ENCODE measurements at regions not wholly inside any gene's neighbourhood (a gene's known extent, or its start where the extent isn't known, plus 50 kb on each side); places are given as distances from the start of the nearest gene placed in this dataset.

DNA sequence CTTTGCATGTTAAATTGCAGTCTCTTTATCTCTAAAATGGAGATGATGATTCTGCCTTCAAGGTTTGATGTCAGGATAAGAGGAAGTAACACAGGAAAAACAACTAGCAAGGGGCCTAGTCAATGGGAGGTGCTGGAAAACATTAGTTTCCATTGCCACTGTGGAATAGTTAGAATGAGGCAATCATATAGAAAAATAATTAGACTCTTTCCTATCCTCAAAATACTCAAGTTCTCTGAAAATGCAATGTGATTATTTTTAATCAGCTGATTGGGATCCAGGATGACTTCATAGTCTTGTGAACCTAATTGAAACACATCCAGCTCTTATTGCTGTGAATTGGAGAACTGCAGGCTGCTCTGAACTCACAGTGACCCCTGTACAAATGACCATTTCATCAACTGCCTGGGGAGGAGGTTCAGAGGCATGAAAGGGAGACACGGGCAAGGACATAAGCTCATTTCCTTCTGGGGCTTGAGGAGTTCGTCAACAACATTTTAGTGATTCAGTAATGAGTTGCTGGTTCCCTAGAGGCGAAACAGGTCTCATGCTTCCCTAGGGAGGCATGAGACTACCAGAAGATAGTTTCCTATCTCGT is 422.5 kb downstream of the LPIN1 start:
- DNase-seq (ENCODE audit: low read depth), result no peak

DNA sequence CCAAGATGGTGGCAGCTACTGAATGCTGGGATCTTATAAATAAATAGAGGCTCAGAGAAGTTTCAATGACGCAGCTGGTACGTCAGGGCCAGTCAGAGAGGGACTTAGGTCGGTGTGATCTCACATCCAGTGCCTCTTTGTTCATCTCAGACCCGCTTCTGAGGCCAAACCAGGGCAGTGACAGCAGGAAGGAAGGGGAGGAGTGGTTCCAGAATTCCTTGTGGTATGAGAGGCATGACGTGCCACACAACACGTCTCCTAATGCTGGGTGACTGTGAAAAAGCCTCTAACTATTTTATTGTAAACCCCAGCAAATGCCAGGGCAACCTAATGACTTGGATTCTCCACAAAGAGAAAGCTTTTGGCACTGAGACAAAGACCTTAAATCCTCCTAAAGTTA is 423.3 kb downstream of the LPIN1 start:
- DNase-seq (ENCODE audit: low read depth), result peak; percentile 98

DNA sequence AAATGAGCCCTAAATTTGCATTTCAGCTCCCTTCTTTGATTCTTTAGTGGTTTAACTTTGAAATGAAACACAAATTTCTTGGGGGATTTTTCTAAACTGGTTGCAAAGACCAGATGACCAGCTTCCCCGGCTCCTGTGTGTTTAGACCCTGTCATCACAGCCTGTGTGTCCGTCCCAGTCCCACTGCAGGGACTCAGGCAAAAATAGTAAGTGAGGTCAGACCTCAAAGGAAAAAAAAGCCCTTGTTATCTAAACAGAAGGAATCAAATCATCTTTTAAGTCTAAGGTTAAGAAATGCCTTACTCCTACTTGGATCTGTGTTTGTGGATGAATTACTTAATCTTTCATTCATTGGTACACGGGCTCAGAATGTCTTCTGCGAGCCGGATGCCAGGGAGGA is 423.7 kb downstream of the LPIN1 start:
- DNase-seq (ENCODE audit: low read depth), result no peak

DNA sequence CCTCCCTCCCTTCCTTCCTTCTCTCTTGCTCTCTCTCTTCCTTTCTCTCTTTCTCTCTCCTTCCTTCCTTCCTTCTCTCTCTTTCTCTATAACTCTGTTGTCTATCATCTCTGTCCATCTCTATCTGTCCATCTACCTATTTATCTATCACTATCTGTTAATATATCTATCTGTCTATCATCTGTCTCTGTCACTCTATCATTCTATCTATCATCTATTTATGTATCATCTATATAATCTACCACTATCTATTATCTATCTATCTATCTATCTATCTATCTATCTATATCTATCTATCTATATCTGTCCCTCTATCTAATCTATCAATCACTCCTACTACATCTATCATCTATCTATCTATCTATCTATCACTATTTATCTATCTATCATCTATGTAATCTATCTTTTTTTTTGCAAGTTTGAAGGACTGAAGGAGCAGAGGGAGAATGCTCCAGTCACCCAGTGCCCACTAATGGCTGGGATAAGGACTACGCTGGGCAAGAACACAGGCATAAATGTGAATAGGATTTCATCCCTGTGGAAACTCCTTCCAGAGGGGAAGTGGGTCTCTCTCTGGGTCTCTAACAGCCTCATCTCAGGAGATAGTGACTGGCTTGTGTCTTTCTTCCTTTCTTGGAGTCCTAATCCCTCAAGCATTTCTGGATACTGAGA is 427.0 kb downstream of the LPIN1 start:
- DNase-seq (ENCODE audit: low read depth), result no peak

DNA sequence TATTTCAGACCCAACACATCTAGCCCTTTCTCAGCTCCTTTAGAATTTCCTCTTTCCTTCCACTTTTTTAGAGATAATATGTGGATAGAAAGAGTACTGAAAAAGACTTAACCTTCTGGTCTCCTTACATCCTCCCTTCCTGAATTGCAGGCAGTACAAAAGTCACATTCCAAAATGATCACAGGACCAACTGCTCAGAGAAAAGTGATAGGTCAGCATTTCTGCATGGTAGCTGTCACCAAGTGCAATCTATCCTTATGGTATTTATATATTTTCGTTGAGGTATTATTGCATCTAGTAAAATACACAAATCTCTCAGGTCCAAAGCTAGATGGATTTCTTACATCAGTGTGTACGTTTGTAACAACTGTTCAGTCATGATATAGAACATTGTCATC is 427.5 kb downstream of the LPIN1 start:
- no peak for DNase-seq (ENCODE audit: low read depth)

DNA sequence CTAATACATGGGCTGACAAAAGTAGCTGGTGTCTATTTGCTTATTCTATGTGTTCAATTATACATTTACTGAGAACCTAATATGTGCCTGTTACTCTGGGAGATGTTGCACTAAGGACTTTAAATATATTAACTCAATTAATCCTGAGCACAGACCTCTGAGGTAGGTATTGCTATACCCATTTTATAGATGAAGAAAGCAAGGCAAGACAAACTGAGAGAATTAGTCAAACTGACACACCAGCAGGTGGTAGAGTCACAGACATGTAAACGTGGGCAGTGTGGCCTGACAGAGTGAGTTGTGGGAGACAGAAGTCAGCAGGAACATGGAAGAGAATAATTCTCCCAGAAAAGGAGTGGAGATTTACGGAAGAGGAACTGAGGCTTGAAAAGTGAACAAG is 428.9 kb downstream of the LPIN1 start:
- DNase-seq (ENCODE audit: low read depth), result no peak

DNA sequence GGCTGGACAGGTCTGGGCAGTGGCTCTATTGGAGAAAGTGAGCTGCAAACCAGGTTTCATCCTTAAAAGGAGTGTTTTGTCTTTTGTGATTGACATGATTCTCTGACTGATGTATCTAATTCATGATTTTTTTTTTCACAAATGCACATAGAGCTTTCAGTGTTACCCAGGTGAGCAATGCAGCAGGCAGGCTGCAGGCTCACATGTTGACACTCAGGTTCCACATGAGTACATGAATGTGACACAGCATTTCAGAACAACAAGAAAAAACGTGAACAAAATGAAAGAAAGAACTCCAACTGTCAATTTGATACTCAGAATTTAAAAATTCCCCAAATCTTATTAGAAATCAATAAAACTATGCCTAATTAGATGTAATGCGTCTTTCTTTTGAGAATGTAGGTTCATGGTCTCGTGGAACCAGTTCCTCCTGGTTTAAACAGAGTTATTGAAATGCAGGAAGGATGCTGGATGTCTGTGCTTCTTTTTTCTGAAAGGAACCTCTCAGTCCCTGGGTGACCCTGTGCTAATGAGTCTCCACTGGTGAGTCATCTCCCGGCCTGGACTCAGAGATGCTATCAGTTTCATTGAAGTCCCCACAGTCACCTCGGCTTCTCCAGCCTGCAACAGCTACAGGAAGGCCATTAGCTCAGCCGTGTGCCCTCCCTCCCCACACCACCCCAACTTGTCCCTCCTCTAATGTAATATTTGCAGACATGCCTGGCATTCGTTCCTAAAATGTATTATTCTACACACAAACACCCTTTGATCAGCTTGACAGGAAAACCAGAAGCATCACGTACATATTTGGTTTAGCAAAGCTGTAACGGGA is 430.4 kb downstream of the LPIN1 start:
- DNase-seq (ENCODE audit: low read depth), result peak; percentile 87

DNA sequence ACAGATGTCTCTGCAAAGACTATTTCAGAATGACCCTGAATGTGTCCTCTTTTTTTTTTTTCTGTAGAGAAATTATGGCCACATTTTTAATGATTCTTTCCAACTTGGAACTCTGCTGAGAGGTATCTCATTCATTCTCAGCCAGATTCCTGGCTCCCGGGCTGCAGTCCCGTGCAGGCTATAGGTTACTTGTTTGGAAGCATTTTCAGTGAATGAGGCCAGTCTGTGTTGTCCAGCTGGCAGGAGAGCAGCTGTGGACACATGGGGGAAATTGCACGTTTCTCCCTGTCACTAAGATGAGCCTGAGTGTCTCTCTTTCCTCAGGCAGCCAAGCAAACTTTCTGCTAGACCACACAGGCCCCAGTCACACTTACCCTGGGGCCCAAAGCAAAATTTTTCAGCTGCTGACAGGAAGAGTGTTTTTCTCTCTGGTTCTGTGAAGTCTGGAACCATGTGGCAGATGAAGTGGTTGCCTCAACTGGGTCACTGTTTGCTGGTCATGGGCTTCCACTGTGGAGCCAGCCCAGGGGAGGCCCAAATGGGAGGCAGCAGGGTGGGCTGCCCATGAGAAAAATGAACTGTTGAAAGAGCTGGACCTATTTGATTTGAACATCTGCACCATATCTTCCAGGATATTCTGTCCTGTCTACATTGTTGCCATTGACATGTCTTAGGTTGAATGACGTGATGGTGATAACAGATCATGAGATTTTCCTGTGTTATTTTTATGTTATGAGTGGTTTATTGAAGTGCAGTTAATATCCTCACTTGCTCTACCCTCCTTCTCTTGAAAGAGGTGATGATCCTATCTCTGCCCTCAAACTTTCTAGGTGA is 431.2 kb downstream of the LPIN1 start:
- no peak for DNase-seq (ENCODE audit: low read depth)

DNA sequence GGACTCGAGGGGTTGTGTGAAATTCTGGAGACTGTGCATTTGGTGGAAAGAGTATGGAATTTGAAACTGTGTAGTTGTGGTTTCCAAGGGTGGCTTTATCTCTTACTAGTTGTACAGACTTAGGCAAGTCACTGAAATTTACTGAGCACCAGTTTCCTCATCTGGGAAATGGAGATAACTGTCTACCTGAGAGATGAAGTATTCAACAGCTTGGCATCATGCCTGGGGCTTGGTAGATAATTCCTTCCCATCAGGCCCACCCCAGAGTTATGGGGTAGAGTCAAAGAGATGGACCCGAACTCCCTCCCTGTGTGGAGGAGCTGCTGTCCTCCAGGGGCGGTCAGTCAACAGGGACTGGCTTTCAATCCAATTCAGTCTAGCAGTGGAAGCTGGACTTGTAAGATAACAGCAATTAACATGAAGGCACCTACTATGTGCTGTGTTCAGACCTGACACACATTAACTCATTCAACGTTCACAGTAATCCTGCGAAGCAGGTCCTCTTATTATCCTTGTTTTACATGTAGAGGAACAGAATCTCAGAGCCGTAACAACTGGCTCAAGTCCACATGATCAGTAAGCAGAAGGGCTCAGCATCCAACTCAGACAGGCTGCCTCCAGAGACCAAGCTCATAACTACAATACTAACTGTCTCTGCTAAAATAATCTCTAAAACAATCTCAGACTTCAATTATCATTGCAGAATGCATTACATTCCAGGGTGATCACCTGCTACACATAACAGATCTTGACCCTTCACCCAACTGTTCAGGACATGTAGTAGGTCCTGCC is 432.1 kb downstream of the LPIN1 start:
- DNase-seq (ENCODE audit: low read depth), result no peak

DNA sequence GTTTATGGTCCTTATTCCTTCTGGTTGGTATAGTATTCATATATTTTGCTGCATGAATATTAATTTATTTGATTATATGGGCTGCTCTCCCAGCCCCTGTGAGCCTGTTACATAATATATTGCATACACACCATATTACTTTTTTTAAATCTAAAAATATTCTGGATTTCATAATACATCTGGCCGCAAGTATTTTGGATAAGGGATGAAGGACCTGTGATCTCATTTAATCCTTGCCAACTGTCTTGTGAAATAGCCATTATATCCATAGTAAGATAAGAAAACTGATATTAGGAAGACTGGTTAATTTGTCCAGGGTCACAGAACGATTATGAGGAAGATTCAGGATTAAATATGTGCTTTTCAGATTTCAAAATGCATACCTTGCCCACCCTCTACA is 433.6 kb downstream of the LPIN1 start:
- DNase-seq (ENCODE audit: low read depth), result no peak

DNA sequence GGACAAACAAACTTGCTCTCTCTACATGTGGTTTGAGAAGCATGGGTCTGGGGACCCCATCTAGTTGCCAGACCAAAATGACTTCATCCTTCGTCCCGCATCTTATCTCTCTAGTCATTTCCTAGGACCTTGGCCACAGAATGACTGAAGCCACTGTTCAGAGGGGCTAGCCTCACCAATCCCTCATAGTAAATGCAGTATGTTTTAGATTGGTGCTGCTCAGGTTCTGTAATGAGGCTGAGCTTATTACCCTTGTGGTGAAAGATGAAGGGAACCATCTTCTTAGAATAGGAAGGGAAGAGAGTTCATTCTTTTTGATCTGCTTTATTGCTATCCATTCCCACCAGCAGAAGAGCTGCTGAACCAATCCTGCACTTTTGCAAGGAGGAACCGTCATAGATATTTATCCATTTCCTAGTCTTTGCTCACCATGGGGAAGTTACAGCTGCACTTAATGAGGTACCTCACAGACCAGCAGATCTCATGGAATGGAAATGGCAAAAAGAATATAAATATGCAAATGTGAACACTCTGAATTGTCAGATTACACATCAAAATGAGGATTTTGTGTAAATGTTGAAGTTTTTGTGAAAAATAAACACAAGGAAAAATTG is 436.7 kb downstream of the LPIN1 start:
- no peak for DNase-seq (ENCODE audit: low read depth)

DNA sequence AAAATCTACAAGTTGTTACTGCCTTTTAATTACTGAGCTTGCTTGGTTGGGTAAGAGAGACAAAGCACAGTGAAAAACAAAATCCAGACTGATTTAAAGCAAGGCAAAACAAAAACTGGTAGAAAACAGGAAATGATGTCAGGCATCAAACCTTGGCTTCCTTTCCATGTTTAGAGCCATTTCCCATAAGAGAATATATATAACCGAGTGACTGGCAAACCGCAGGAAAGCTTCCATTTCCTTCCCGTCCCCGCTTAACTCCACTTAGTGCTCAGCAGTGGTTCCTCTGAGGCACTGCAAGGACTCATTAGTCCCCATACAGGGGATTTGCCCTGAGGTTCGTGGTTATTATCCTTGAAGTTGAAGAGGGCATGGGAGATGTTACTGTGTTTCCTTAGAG is 446.3 kb downstream of the LPIN1 start:
- no peak for DNase-seq (ENCODE audit: low read depth)

DNA sequence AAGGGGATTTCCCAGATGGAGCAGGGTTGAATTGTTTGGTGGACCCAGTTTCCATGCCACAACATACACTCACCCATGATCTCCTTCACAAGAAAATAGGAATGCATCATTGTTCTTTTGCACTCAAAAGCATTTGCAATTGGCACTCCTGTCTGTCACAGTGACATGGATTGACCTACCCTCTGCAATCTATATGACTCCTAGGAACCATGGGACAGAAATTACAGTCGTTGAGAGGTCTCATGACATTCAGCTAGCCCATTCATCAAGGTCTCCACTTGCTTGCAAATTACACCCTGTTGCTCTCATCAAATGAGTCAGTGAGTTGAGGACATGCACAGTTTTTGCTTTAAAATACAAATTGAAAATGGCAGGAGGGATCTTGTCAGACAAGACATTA is 448.5 kb downstream of the LPIN1 start:
- no peak for DNase-seq (ENCODE audit: low read depth)

DNA sequence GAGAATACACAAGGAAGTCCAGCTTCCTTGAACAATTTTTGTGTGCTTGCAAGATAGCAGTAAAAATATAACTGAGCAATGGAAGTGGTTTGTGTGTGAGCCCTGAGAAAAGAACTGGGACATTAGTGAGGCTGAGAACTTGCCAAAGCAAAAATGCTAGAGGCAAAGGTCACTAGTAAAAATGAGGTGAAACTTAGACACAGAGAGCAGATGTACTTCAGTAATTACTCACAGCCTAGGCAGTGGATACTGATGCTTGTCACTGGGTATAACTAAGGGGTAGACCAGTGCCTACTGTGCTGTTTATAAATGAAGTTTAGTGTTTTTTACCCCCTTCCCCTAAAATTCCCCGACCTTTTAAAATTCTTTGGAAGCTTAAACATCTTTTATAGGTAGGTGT is 450.1 kb downstream of the LPIN1 start:
- no peak for DNase-seq (ENCODE audit: low read depth)

DNA sequence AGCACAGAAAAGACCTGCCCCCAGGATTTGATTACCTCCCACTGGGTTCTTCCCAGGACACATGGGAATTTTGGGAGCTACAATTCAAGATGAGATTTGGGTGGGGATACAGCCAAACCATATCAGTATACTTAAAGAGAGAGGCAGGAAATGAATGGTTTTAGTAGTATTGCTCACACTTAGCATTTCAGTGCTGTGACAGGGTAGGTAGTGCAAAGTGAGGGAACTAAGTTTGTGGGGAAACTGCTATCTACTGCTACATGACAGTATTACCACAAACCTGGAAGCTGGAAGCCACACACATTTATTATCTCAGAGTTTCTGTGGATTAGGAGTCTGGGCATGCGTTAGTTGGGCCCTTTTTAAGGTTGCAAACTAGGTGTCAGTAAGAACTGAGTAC is 450.7 kb downstream of the LPIN1 start:
- no peak for DNase-seq (ENCODE audit: low read depth)

DNA sequence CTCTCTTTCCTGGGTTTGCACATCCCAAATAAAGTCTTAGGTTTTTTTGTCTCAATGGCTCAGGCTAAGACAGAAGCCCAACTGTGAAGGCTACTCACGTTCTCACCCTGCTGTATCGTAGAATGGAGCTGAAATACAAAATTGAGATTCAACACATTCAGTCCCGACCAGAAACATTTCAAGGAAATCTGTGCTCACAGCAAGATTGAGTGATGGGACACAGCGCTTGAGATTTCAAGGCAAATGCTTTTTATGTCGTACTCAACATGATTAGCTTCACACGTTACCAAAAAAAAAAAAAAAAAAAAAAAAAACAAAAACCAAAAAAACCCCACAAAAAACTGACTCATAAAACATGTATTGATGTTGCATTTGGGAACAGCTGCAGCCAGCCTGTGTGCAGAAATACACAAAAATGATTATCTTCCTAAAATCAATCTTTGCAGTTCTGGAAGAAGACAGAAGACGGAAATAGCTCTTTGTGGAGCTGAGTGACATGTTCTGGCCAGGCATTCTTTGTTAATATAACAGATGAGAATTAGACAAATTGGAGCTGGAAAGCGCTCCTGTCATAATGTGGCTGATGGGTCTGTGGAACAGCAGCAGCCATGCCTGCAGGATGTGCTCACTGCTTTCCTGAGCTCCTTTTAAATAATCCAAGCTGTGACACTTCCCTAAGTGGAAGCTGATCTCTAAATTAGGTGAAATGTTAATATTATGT is 453.2 kb downstream of the LPIN1 start:
- DNase-seq (ENCODE audit: low read depth), result no peak

DNA sequence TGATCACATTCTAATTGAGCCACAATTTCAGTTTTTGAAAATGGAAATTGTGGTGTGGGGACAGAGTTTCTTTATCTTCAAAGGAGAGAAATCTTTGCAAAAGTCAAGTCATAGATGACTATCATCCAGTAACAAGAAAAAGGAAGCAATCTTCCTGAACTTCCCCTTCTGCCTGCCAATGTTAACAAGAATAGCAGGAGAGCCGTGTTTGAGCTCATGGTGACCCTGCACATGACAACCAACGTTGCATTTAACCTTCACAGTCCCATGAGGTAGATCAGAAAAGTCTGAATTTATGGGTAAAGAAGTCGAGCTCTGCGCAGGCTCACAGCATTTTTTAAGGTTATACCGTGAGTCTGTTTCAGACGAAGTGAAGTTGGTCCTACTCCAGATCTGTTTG is 454.9 kb downstream of the LPIN1 start:
- no peak for DNase-seq (ENCODE audit: low read depth)

DNA sequence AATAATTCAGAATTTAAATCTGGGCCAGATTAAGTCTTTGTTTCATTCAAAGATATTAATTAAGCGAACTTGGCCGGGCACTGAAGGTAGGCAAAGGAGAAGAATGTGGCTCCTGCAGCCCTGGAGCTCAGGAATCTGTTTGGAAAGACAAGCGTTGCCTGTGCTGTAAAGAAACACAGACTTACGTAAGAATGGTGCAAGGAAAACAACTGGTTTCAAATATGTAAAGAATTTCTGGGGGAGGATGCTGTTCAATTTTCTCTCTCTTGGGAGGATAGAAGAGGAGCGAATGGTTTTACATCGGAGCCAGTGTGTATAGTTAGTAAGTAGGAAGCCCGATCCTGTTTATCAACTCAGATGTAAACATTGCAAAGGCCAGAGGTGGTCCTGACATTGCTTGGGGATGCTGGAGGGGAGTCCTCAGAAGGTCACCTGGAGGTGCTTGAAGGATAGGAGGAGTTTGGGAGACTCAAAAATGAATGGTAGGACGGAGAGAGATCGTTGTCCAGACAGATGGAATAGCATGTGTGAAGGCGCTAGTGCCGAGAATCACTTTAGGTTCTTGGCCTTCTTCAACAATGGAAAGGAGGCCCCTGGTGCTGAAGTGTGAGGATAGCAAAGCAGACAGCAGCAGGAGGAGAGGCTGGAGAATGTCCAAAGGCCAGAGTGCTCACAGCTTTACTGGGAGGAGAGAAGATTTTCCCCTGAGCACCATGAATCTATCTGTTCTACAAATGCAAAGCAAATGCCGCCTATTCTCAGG is 456.1 kb downstream of the LPIN1 start:
- DNase-seq (ENCODE audit: low read depth), result no peak

DNA sequence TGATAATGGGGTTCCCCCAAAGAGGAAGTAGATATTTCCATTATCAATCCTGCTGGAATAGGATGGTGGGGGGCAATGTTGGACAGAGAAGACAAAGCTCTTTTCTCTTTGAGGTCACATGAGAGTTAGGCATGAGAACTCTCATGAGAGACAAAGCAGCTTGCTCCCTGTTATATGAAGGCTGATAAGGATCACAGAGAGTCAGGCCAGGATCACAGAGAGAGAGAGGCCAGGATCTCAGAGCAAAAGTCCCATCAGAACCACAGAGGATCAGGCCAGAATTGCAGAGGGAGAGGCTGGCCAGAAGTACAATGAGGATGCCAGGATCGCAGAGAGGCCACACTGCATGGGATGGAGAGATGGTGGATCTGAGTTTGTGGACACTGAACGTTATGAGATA is 457.1 kb downstream of the LPIN1 start:
- no peak for DNase-seq (ENCODE audit: low read depth)

DNA sequence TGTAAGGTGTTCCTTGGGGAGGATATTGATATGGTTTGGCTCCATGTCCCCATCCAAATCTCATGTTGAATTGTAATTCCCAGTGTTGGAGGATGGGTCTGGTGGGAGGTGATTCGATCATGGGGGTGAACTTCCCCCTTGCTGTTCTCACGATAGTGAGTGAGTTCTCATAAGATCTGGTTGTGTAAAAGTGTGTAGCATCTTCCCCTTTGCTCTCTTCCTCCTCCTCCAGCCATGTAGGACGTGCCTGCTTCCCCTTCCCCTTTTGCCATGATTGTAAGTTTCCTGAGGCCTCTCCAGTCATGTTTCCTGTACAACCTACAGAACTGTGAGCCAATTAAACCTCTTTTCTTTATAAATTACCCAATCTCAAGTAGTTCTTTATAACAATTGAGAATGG is 458.7 kb downstream of the LPIN1 start:
- no peak for DNase-seq (ENCODE audit: low read depth)

Data from HS-27A (cell line).